AG04450 (cell line): ENCODE measurements at regions not wholly inside any gene's neighbourhood (a gene's known extent, or its start where the extent isn't known, plus 50 kb on each side); places are given as distances from the start of the nearest gene placed in this dataset.
A peak's percentile ranks its signal among the peaks of the same experiment; 100 is the strongest.

Experiments
- CTCF ChIA-PET: fragments of 300-600, 350-600 bp; formaldehyde crosslinking; extraction: SDS; loops from one replicate; lab custom pipeline; 2022; ENCODE audit warnings: antibody characterized with exemption, inconsistent platforms; lab: Charles Lee
- POLR2A ChIA-PET: fragments of 350-600 bp; formaldehyde crosslinking; extraction: SDS; loops from one replicate; lab custom pipeline; 2021; ENCODE audit warnings: antibody characterized with exemption, inconsistent platforms; lab: Yijun Ruan, JAX
- DNase-seq: peaks from one replicate; pipeline ENCODE4 v3.0.0-alpha.2; 2011; ENCODE audit warnings: low read depth, low spot score
- H3K27ac ChIP-seq: one replicate; pipeline ENCODE4 v1.5.1; 2012; ENCODE audit warnings: low read depth, low read length, control low read depth
- H3K27me3 ChIP-seq: one replicate; pipeline ENCODE4 v1.6.0; 2012; ENCODE audit warnings: low read length; ENCODE audit not compliant: control insufficient read depth, insufficient read depth
- H3K4me3 ChIP-seq: 2 replicates; pipeline ENCODE4 v1.5.1; 2011; ENCODE audit warnings: mild to moderate bottlenecking, low read depth, low read length, control low read depth
- H3K9me3 ChIP-seq: 2 replicates; pipeline ENCODE4 v1.5.1; 2012; ENCODE audit warnings: low read length; ENCODE audit not compliant: control insufficient read depth, insufficient read depth
- CTCF ChIP-seq: IDR thresholded peaks from 2 replicates; pipeline ENCODE4 v1.5.1; 2011; ENCODE audit warnings: low read depth, low read length, control low read depth, inconsistent platforms

GRCh38 chr11:27217948-27218420 lies 145.0 kb downstream of the CCDC34 start:
- H3K4me3 ChIP-seq = no peak overlapping the region
- CTCF ChIA-PET = interaction anchor here (1.1 to 3.8 kb wide), 3 partner anchors 78 to 281 kb away, joined by 4 to 18 read pairs (median 4); no protein-coding TSS in a partner anchor
- no peaks in the 10 kb centered on the region for H3K9me3 ChIP-seq
- no peak for DNase-seq
- no peaks in the 10 kb centered on the region for H3K27me3 ChIP-seq
- POLR2A ChIA-PET = interaction anchor here (1.2 kb wide), 1 partner anchor 9 kb away, joined by 3 read pairs; no protein-coding TSS in a partner anchor
- H3K27ac ChIP-seq = peak overlapping the region; percentile 91
- no peak for TF ChIP-seq CTCF

GRCh38 chr11:27217496-27217895 lies 145.5 kb downstream of the CCDC34 start:
- H3K4me3 ChIP-seq = no peak overlapping the region
- peak overlapping the region; percentile 34 for H3K27ac ChIP-seq
- POLR2A ChIA-PET = interaction anchor here (1.2 kb wide), 1 partner anchor 8 kb away, joined by 3 read pairs; no protein-coding TSS in a partner anchor
- H3K9me3 ChIP-seq = no peaks in the 10 kb centered on the region
- H3K27me3 ChIP-seq = no peaks in the 10 kb centered on the region
- CTCF ChIA-PET = interaction anchor here (0.6 to 3.8 kb wide), 5 partner anchors 79 to 484 kb away, joined by 3 to 18 read pairs (median 4); no protein-coding TSS in a partner anchor
- no peak for DNase-seq
- no peak for TF ChIP-seq CTCF

- H3K4me3 ChIP-seq = no peak overlapping the region
- no peak for TF ChIP-seq CTCF
- POLR2A ChIA-PET = interaction anchor here (1.1 kb wide), 1 partner anchor 66 kb away, joined by 9 read pairs; no protein-coding TSS in a partner anchor
- H3K27ac ChIP-seq = peak overlapping the region; percentile 3
- CTCF ChIA-PET = interaction anchor here (1.0 to 3.8 kb wide), 3 partner anchors 32 to 269 kb away, joined by 3 to 18 read pairs (median 6); no protein-coding TSS in a partner anchor
- no peaks in the 10 kb centered on the region for H3K9me3 ChIP-seq
- H3K27me3 ChIP-seq = no peaks in the 10 kb centered on the region
- no peak for DNase-seq
These were observed 146.5 kb downstream of the CCDC34 start for GRCh38 chr11:27216270-27217149.

GRCh38 chr11:27215471-27216269 lies 147.3 kb downstream of the CCDC34 start:
- ChIA-PET POLR2A (interaction anchor here (1.1 kb wide), 1 partner anchor 66 kb away, joined by 9 read pairs; no protein-coding TSS in a partner anchor), CTCF (interaction anchor here (1.0 to 3.8 kb wide), 3 partner anchors 32 to 270 kb away, joined by 3 to 18 read pairs (median 6); no protein-coding TSS in a partner anchor)
- no peak for TF ChIP-seq CTCF
- DNase-seq = no peak
- Histone ChIP-seq H3K9me3 (no peaks in the 10 kb centered on the region), H3K27ac (peak overlapping the region; percentile 52), H3K27me3 (no peaks in the 10 kb centered on the region), H3K4me3 (no peak overlapping the region)
